Thyroid gland (tissue), 4 donors: ENCODE measurements at regions not wholly inside any gene's neighbourhood (a gene's known extent, or its start where the extent isn't known, plus 50 kb on each side); places are given as distances from the start of the nearest gene placed in this dataset.

Source experiments
- POLR2A ChIP-seq, 2 donors: fragments of 450-650 bp; IDR thresholded peaks; one replicate each; pipeline ENCODE4 v1.6.1; 2017; ENCODE audit warnings: antibody characterized with exemption in 2 of 2, mild to moderate bottlenecking in 2 of 2, moderate library complexity in 1 of 2
- TF ChIP-seq, protein P1 (sequence below), 6 experiments: fragments of 200-600 bp in 3 of 6; fragments of 450-650 bp in 3 of 6; sonication (generic) in 3 of 6; IDR thresholded peaks; one replicate each; pipeline ENCODE4 v1.5.1; 2016 to 2019; ENCODE audit warnings: antibody characterized with exemption in 6 of 6, mild to moderate bottlenecking in 2 of 6, inconsistent platforms in 1 of 6, moderate library complexity in 1 of 6

DNA sequence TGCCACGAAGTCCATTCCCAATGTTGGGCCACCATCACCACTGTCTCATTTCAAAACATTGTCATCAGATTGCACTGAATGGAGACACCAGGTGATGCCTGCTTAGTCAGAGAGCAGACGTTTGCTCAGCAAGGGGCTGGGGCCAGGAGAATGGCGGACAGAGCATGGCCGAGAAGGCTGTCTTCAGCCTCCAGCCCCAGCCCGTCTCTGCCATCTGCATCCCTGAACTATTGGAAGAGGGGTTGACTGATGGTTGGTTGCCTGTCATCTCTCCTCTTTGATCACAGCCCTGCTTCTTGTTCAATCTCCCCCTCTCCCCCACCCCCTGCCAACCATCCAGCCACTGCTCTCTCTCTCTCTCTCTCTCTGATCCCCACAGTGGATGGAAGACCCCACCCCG, 140.9 kb downstream of the SHOX start:
- no peak for TF ChIP-seq POLR2A (IDR thresholded peaks at IDR 0.05)
- TF ChIP-seq, protein P1, sequence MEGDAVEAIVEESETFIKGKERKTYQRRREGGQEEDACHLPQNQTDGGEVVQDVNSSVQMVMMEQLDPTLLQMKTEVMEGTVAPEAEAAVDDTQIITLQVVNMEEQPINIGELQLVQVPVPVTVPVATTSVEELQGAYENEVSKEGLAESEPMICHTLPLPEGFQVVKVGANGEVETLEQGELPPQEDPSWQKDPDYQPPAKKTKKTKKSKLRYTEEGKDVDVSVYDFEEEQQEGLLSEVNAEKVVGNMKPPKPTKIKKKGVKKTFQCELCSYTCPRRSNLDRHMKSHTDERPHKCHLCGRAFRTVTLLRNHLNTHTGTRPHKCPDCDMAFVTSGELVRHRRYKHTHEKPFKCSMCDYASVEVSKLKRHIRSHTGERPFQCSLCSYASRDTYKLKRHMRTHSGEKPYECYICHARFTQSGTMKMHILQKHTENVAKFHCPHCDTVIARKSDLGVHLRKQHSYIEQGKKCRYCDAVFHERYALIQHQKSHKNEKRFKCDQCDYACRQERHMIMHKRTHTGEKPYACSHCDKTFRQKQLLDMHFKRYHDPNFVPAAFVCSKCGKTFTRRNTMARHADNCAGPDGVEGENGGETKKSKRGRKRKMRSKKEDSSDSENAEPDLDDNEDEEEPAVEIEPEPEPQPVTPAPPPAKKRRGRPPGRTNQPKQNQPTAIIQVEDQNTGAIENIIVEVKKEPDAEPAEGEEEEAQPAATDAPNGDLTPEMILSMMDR (IDR thresholded peaks at IDR 0.05): no peak
